HG03039 (cell line): ENCODE measurements at regions not wholly inside any gene's neighbourhood (a gene's known extent, or its start where the extent isn't known, plus 50 kb on each side); places are given as distances from the start of the nearest gene placed in this dataset.
"Not testable (repeated sequence)": the region's sequence is repeated elsewhere in the genome, so short reads cannot be mapped to it uniquely, and the experiment has no call there.

Source experiments
- ATAC-seq: cut with Tn5 transposase; IDR thresholded peaks from one replicate; pipeline ENCODE4 v1.9.1; 2021; ENCODE audit warnings: mild to moderate bottlenecking, moderate library complexity; ENCODE audit not compliant: unreplicated experiment

- no peak for ATAC-seq
Measured at GRCh38 chr21:14058566-14058965, 152.2 kb downstream of the LIPI start.

DNA sequence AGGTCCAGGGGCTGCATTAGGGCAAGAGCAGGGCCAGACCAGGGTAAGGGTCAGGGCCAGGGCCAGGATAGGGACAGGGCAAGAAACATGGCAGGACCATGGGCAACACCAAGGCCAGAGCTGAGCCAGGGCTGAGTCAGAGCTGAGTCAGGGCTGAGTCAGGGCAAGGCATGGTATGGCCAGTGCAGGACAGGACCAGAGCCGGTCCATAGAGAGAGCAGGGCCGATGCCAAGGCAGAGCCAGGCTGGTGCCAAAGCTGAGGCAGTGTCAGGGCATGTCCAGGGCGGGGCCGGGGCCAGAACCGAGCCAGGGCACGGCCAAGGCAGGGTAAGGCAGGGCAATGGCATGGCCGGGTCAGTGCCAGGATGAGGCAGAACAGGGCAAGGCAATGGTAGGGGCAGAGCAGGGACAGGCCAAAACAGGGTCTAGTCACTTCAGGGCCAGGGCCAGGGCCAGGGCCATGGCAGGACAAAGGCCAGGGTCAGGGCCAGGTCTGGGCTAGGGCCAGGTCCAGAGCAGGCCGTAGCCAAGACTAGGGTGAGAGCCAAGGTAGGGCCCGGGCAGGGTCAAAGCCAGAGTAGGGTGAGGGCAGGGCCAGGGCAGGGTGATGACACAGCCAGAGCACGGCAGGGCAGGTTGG lies 152.8 kb downstream of the LIPI start:
- not testable (repeated sequence) for ATAC-seq

DNA sequence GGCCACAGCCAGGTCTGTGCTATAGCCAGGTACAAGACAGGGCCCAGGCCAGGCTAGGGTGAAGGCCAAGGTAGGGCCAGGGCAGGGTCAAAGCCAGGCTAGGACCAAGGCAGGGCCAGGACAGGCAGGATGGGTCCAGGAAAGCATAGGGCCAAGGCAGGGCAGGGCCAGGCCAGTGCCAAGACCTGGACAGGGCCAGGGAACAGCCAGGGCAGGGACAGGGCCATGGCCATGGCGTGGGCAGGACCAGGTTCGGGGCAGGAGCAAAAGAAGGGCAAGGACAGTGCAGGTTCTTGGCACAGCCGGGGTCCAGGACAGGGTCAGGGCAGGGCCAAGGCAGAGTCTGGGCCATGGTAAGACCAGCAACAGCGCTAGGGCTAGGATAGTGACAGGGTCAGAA lies 153.4 kb downstream of the LIPI start:
- ATAC-seq = no peak

GRCh38 chr21:14056771-14057191 lies 154.0 kb downstream of the LIPI start:
- ATAC-seq = no peak

GRCh38 chr21:14055746-14056515 lies 154.8 kb downstream of the LIPI start:
- ATAC-seq = not testable (repeated sequence)

GRCh38 chr21:14054682-14055081 lies 156.1 kb downstream of the LIPI start:
- no peak for ATAC-seq

DNA sequence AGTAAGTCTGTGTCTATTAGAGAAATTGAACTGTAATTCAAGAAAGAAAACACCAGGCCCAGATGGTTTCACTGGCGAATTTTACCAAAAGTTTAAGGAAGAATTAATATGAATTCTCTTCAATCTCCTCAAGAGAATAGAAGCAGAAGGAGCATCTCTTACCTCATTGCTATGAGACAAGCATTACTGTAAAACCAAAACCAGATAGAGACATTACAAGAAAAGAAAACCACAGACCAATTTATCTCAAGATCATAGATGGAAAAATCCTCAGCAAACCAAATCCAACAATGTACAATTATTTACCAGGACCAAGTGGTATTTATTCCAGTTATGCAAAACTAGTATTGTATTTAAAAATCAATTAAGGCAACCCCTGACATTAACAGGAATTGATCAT lies 160.6 kb downstream of the LIPI start:
- no peak for ATAC-seq

- ATAC-seq = no peak
Measured at GRCh38 chr21:14046401-14046800, 164.4 kb downstream of the LIPI start.

DNA sequence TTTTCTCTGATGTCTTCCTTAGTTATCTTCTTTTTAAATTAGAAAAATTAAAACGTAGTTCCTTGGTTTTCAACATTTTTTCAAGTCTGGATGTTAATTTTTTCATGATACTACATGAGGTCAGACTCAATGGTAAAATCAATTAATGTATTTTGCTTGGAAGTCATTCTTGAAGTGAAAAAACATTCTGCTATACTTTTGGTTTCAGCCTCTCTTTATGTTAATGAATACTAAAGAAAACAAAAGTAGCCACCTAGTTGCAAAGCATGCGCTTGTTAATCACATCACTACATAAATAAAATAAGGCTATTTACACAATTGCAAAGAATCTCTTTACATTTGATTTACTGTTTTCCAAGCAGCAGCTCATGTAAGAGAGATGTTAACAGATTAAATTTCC lies 170.4 kb downstream of the LIPI start:
- ATAC-seq = no peak

- not testable (repeated sequence) for ATAC-seq
Measured at GRCh38 chr21:14028619-14029018, 182.1 kb downstream of the LIPI start.

DNA sequence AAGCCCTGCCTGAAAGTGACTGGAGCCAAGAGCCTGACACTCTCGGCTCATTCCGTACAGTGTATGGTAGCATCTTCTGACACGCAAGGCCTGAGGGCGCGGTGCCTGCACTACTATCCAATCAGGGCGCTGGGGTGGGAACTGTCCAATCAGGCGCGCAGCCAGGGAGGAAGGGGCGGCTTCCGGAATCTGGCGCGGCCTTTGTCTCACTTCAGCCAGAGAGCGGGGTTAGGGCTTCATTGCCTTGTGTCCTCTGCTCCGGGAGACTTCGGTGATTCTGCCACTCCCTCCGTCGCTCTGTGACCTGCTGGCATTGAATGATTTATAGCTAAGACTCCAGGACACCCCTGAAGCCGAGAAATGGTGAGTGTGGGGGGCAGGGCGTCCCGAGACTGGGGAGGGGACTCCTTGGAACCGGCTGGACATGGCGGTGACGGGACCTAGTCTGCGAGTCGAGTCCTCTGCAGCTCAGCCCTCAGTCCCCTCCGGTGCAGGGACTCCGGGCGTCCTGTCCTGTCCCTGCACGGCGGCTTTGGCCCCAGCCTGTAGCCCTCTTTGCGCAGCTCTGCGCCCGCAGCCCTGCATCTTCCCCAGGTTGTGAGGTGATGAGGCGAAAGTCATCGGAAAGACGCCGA lies 183.4 kb downstream of the LIPI start:
- ATAC-seq = peak; percentile 100

DNA sequence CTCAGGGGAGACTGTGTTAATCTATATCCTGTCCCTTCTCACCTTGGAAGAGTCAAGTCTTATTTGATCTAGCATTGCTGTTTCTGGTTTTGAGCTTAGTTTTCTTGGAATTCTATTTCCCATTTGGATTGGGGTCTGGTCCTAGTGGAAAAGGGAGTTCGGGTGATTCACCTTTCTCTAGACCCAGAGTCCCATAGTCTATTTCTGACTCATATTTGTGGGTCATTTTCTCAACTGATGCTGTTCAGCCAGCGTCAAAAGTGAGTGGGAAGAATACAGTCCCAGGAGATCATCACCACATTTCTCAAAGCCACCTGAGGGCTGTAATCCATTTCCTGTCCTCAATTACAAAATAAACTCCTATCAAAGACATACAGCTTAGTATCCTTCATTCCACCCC lies 190.6 kb downstream of the LIPI start:
- ATAC-seq = not testable (repeated sequence)

GRCh38 chr21:14015841-14016240 lies 194.9 kb downstream of the LIPI start:
- ATAC-seq = not testable (repeated sequence)

DNA sequence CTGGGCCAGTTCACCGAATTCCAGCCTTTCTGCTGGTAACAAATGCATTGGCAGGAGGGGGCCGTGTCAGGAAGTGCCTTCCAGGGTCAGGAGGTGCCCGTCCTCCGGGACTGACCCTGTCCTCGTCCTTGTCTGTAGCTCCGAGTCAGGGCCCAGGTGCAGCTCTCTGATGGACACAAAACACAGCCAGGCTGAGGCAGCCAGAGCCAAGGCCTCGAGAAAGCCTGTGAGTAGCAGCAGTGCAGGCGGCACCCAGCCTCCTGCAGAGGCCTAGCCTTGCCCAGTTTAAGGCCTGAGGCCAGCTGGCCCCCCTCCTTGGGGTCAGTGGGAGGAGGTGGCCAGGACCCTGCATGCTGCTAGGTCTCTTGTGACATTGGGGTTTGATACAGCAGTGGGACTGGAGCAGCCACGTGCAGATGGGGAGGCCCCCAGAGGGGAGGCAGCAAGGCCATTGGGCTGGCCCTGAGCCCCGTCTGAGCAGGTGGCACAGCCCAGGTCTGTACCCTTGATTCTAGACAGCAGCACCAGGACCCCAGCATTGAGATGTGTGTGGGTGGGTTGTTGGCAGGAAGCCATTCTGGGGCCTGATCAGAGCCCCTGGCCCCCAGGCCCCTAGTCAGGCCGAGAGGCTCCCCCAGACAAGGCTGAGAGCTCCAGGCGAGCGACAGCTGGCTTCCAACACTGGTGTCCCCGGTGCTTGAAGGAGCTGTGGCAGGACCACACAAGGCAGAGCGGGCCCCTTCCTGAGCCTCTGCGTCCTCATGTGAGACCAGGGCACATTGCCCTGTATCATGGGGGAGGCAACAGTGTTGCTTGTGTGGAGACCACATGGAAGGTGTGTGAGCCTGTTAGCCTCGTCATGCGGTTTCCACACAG lies 196.9 kb downstream of the LIPI start:
- not testable (repeated sequence) for ATAC-seq

DNA sequence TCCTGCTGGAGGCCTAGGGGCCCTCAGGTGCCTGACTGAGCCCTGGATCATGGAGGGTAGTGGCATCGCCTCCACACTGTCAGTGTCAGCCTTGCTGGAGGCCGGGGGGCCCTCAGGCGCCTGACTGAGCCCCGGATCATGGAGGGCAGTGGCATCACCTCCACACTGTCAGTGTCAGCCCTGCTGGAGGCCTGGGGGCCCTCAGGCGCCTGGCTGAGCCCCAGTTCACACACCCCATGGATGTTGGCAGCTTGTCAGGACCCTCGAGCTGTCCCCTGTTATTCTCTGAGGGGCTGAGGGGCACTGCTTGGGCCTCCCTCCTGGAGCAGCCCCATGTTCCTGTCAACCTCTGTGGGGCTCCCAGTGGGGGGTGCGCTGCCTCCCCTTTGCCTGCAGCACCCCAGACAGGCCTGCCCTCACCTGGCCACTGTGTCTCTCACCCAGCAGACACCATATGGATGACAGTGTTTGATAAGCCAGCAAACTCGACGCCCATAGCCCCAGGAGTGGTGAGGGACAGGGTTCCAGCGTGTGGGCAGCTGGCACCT lies 197.6 kb downstream of the LIPI start:
- no peak for ATAC-seq

DNA sequence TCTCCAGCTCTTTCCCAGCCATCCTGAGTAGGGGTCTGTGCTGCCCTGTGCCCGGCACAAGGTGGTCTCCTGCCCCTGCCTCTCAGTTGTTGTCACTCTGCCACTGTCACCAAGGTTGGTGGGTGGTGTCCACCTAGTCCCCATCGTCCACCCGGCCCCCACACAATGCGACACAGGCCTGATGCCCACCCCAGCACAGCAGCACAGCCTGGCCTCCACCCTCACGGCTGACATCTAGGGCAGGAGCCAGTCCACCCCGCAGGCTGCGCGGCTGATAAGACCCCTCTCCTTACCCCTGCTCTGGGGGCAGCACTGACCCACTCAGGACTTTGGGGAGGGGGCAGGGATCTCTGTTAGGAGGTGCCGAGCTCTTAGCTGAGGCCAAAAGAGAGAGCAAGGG lies 198.3 kb downstream of the LIPI start:
- no peak for ATAC-seq

DNA sequence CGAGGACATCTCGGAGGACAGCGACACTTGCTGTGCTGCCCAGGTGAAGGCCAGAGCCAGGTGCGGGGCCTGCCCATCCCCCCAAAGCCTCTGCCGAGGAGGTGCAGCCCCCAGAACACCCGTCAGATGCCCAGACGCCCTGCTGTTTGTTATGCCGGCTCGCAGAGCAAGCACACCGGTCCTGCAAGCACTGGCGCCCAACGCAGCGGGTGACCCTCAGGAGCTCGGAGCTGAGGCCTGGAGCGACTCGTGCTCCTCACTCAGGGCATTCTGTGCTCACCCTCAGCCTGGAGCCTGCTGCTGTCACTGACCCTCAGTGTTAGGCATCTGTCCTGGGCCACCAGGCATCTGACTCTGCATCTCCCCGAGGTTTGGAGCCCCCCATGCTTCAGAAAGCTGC lies 199.0 kb downstream of the LIPI start:
- not testable (repeated sequence) for ATAC-seq

DNA sequence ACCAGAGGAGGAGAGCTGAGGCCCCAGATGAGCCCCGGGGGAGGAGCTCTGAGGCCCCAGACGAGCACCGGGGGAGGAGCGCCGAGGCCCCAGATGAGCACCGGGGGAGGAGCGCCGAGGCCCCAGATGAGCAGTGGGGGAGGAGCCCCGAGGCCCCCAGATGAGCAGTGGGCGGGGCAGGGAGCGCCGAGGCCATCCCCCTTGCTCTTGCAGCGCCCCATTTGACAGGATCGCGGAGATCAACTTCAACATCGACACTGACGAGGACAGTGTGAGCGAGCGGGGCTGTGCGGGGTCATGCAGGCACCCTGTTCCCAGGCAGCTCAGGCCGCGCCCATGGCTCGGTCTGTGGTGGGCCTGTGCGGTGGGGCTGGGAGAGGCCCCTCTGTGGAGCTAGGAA lies 199.6 kb downstream of the LIPI start:
- ATAC-seq = not testable (repeated sequence)

DNA sequence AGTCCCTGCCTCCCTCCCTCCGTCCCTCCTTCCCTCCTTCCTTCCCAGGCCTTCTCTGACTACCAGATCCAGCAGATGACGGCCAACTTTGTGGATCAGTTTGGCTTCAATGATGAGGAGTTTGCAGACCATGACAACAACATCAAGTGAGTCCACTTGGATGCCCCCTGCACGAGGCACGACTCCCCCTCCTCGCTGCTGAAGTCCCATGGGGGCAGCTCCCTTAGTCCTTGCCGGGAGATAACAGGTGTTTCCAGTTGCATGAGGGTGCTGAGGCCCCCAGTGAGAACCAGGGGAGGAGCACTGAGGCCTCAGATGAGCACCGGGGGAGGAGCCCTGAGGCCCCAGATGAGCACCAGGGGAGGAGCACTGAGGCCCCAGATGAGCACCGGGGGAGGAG lies 200.0 kb downstream of the LIPI start:
- no peak for ATAC-seq

DNA sequence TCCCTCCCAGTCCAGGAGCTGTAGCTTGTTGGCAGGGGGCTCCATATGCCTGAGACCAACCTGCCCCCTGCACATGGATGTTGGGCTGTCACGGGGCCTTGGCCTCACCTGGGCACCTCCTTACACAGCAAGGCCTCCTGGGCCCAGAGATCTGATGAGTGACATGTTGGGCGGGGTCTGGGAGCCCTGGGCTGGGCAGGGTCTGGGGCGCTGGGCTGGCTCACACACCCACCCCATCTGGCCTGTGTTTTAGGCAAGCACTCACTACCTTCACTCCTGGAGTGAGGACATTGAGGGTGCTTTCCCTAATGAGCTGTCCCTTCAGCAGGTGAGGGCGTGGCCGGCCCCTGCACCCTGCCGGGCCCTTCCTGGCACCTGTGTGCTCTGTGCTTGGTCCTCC lies 200.8 kb downstream of the LIPI start:
- ATAC-seq = not testable (repeated sequence)
